ENCODE measurements at regions not wholly inside any gene's neighbourhood (a gene's known extent, or its start where the extent isn't known, plus 50 kb on each side); places are given as distances from the start of the nearest gene placed in this dataset.

- intact Hi-C loops (cut with micrococcal nuclease), result no loop called here
- Histone ChIP-seq H2AFZ (replicated peaks; ENCODE audit: low read length, poor library complexity) (no peak overlapping the region), H2BK5ac (ENCODE audit: low read depth, low read length, poor library complexity, severe bottlenecking) (no peak overlapping the region), H3K4ac (ENCODE audit: low read depth, low read length) (no peak overlapping the region), H3K4me3 (ENCODE audit: insufficient read depth, low read depth, low read length) (no peak overlapping the region), H4K20me1 (ENCODE audit: insufficient read depth, low read length) (no peaks in the 10 kb centered on the region), H3K9me3 (ENCODE audit: control insufficient read depth, insufficient read depth, low read length) (no peaks in the 10 kb centered on the region), H2AK5ac (ENCODE audit: low read depth, low read length) (no peak overlapping the region), H4K91ac (ENCODE audit: insufficient read depth, low read depth, low read length) (no peak overlapping the region), H2AK9ac (replicated peaks; ENCODE audit: low read depth, low read length, poor library complexity) (no peak overlapping the region), H4K8ac (ENCODE audit: low read depth in 2 of 2, low read length in 2 of 2) (no peak overlapping the region), H4K5ac (ENCODE audit: low read depth, low read length) (no peak overlapping the region), H3K14ac (replicated peaks; ENCODE audit: low read depth, low read length) (no peak overlapping the region), H3K4me2 (ENCODE audit: low read depth, low read length) (no peak overlapping the region), H3K79me1 (ENCODE audit: low read depth in 1 of 2, low read length in 2 of 2) (no peaks in the 10 kb centered on the region), H3K27me3 (ENCODE audit: control insufficient read depth, insufficient read depth, low read length) (peaks cover 13% of the 10 kb centered on the region), H3K18ac (ENCODE audit: low read depth, low read length) (no peak overlapping the region), H2BK20ac (ENCODE audit: low read depth, low read length) (no peak overlapping the region), H3K4me1 (ENCODE audit: control insufficient read depth, insufficient read depth, low read length) (no peaks in the 10 kb centered on the region), H3K56ac (ENCODE audit: extremely low read depth, insufficient read depth, low read length) (no peak overlapping the region), H3K23ac (ENCODE audit: low read depth, low read length) (no peak overlapping the region), H2BK120ac (ENCODE audit: low read depth, low read length) (no peak overlapping the region), H2BK15ac (ENCODE audit: low read depth, low read length) (no peak overlapping the region), H3K36me3 (ENCODE audit: control insufficient read depth, insufficient read depth, low read length) (no peaks in the 10 kb centered on the region), H3K27ac (ENCODE audit: insufficient read depth, low read length) (no peak overlapping the region), H3K9me1 (ENCODE audit: insufficient read depth, low read length) (no peaks in the 10 kb centered on the region), H3K9ac (ENCODE audit: low read depth, low read length) (no peak overlapping the region)
- ChIA-PET POLR2A (ENCODE audit: unreplicated experiment) (no interaction called here), CTCF (no interaction called here)
- dilution Hi-C loops (cut with HindIII; ENCODE audit: low sequenced_read_pairs, unreplicated experiment), result no loop called here
- TF ChIP-seq CHD1 (IDR thresholded peaks at IDR 0.05; ENCODE audit: low read depth, low read length) (no peak), POLR2A (IDR thresholded peaks at IDR 0.05; ENCODE audit: low read depth, low read length) (no peak), CTCF (conservative IDR thresholded peaks at IDR 0.05; ENCODE audit: low read depth, low read length) (no peak), MAFK (IDR thresholded peaks at IDR 0.05; ENCODE audit: low read depth, low read length) (no peak), RFX5 (IDR thresholded peaks at IDR 0.05; ENCODE audit: low read depth, low read length) (no peak), RAD21 (IDR thresholded peaks at IDR 0.05; ENCODE audit: low read length) (no peak)
- no TSS peak for BruUV-seq (replicated peaks)
- no peak for ATAC-seq (ENCODE audit: low read depth)
- DNase-seq, result no peak
- WGBS, 2 experiments (ENCODE audit: extremely low coverage in 2 of 2, insufficient read length in 1 of 2), result no CpG with 5 or more reads among the region's 5 CpGs
- in situ Hi-C loops (cut with MboI; ENCODE audit: low sequenced_read_pairs), result no loop called here
Observed at GRCh38 chr10:93139059-93139655, 65.5 kb downstream of the CYP26A1 start.

All from IMR-90 (cell line).